ENCODE measurements at regions not wholly inside any gene's neighbourhood (a gene's known extent, or its start where the extent isn't known, plus 50 kb on each side); places are given as distances from the start of the nearest gene placed in this dataset.

DNA sequence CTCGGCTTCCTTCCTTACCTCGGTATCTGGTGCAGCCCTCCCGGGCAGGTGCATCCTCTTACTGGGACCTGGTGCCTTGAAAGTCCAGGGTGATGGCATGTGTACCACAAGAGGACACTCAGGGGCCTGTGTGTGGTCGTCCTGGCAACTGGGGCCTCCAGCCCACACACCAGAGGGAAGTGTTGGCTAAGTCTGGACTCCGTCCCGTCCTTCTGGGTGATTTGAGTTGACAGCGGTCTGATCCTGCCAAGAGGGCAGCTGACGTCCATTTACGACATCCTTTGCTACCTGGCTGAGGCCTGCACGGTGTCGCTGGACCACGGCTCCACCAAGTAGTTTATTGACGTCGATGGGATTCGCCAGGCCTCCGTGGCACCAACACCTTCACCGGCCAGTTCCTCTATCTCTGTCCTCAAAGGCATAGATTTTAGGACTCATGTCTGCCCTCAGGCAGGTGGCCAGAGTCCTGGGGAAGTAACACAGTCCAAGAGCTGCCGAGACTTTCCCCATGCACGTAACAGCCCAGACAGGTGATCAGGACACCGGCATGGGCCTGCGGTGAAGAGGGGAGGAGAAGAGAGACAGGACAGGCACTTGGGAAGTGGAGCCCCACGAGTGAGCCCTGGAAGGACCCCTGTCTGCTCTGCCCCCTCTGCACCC lies 186.0 kb upstream of the HDAC4 start:
- TF ChIP-seq, protein P1, sequence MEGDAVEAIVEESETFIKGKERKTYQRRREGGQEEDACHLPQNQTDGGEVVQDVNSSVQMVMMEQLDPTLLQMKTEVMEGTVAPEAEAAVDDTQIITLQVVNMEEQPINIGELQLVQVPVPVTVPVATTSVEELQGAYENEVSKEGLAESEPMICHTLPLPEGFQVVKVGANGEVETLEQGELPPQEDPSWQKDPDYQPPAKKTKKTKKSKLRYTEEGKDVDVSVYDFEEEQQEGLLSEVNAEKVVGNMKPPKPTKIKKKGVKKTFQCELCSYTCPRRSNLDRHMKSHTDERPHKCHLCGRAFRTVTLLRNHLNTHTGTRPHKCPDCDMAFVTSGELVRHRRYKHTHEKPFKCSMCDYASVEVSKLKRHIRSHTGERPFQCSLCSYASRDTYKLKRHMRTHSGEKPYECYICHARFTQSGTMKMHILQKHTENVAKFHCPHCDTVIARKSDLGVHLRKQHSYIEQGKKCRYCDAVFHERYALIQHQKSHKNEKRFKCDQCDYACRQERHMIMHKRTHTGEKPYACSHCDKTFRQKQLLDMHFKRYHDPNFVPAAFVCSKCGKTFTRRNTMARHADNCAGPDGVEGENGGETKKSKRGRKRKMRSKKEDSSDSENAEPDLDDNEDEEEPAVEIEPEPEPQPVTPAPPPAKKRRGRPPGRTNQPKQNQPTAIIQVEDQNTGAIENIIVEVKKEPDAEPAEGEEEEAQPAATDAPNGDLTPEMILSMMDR (optimal IDR thresholded peaks at IDR 0.05 in 1 of 3, IDR thresholded peaks at IDR 0.05 in 1 of 3, conservative IDR thresholded peaks at IDR 0.05 in 1 of 3; ENCODE audit: extremely low read depth in 1 of 3, insufficient read depth in 2 of 3, low read length in 3 of 3) = no peak
- no peak for TF ChIP-seq EZH2 (IDR thresholded peaks at IDR 0.05; ENCODE audit: low read length)

Measured in keratinocyte (primary cell).